HepG2 (cell line): ENCODE measurements at regions not wholly inside any gene's neighbourhood (a gene's known extent, or its start where the extent isn't known, plus 50 kb on each side); places are given as distances from the start of the nearest gene placed in this dataset.

Source experiments
- ATAC-seq: fragments of 200-7000 bp; cut with Tn5 transposase; 3 replicates; pipeline ENCODE4 v1.9.1; 2020; ENCODE audit warnings: mild to moderate bottlenecking, moderate library complexity
- BruUV-seq: library from RNA; stranded (reverse); fragments of 400-500 nt; replicated peaks from 2 replicates; lab custom pipeline; 2021; lab: Mats Ljungman, UMichigan
- CTCF ChIA-PET: fragments of 300-600 bp; formaldehyde crosslinking; extraction: SDS; loops from one replicate; lab custom pipeline; 2021; ENCODE audit warnings: low total read pairs, inconsistent platforms, low intra/inter-chr PET ratio; lab: Yijun Ruan, JAX
- POLR2A ChIA-PET: fragments of 350-600 bp; sonication (Branson Sonifier 250); formaldehyde crosslinking; loops from one replicate; lab custom pipeline; 2020; ENCODE audit warnings: antibody characterized with exemption, inconsistent platforms; lab: Yijun Ruan, JAX
- DNase-seq: peaks from one replicate; pipeline ENCODE4 v3.0.0-alpha.2; 2015; ENCODE audit warnings: low spot score
- FAIRE-seq: peaks from 3 replicates; lab custom pipeline; 2011; peaks lifted over from hg19 to GRCh38; lab: Jason Lieb, UNC
- H2AFZ ChIP-seq: one replicate; pipeline ENCODE4 v1.6.1; 2011; ENCODE audit warnings: low read length, inconsistent platforms
- H3K27ac ChIP-seq: fragments of 300-600 bp; 3 replicates; pipeline ENCODE4 v1.8.0; 2011; ENCODE audit warnings: mixed run types, mild to moderate bottlenecking, mixed read lengths, low read length, inconsistent platforms; ENCODE audit not compliant: insufficient read depth; ENCODE audit errors: extremely low read length
- H3K27me3 ChIP-seq, 2 experiments: fragments of 200-600 bp in 1 of 2; 2 replicates in 1 of 2; 3 replicates in 1 of 2; pipeline versions ENCODE4 v1.6.0 to v1.8.0; 2011; ENCODE audit warnings: low read length in 2 of 2, mild to moderate bottlenecking in 2 of 2, moderate library complexity in 2 of 2, inconsistent platforms in 1 of 2; ENCODE audit not compliant: insufficient read depth in 2 of 2, control insufficient read depth in 1 of 2
- H3K36me3 ChIP-seq, 2 experiments: fragments of 200-600 bp in 1 of 2; replicated peaks in 1 of 2; 2 replicates in 1 of 2; 3 replicates in 1 of 2; pipeline versions ENCODE4 v1.5.1 to v1.8.0; 2011; ENCODE audit warnings: low read length in 2 of 2, inconsistent platforms in 1 of 2; ENCODE audit not compliant: insufficient read depth in 2 of 2, control insufficient read depth in 1 of 2
- H3K4me1 ChIP-seq: 2 replicates; pipeline ENCODE4 v1.5.1; 2012; ENCODE audit warnings: low read length, inconsistent platforms; ENCODE audit not compliant: insufficient read depth
- H3K4me2 ChIP-seq: 2 replicates; pipeline ENCODE4 v1.6.0; 2011; ENCODE audit warnings: low read depth, low read length, inconsistent platforms
- H3K4me3 ChIP-seq, 3 experiments: fragments of 200-600 bp in 1 of 3; sonication (generic), shearing (Covaris generic) in 1 of 3; replicated peaks in 1 of 3; 2 replicates each; pipeline ENCODE4 v1.5.1; 2011 to 2016; ENCODE audit warnings: low read length in 3 of 3, inconsistent platforms in 2 of 3, low read depth in 2 of 3, mild to moderate bottlenecking in 2 of 3, control low read depth in 1 of 3, mixed read lengths in 1 of 3; ENCODE audit not compliant: insufficient read depth in 1 of 3
- H3K79me2 ChIP-seq: one replicate; pipeline ENCODE4 v1.6.1; 2011; ENCODE audit warnings: low read length, inconsistent platforms; ENCODE audit not compliant: insufficient read depth
- H3K9ac ChIP-seq: 2 replicates; pipeline ENCODE4 v1.6.0; 2011; ENCODE audit warnings: mild to moderate bottlenecking, low read depth, low read length, inconsistent platforms; ENCODE audit not compliant: insufficient read depth
- H3K9me3 ChIP-seq: 2 replicates; pipeline ENCODE4 v1.5.1; 2012; ENCODE audit warnings: mild to moderate bottlenecking, low read length
- H4K20me1 ChIP-seq: 2 replicates; pipeline ENCODE4 v1.6.0; 2011; ENCODE audit warnings: inconsistent platforms, mild to moderate bottlenecking, low read length, moderate library complexity; ENCODE audit not compliant: insufficient read depth
- HDAC2 ChIP-seq: sonication (generic); formaldehyde crosslinking; IDR thresholded peaks from 2 replicates; pipeline ENCODE4 v1.4.0; 2020; ENCODE audit warnings: missing genetic modification reagents
- HES4 ChIP-seq: sonication (generic); formaldehyde crosslinking; IDR thresholded peaks from 2 replicates; pipeline ENCODE4 v1.9.0; 2021; ENCODE audit warnings: mild to moderate bottlenecking, missing genetic modification reagents, borderline replicate concordance
- KLF13 ChIP-seq: sonication (generic); formaldehyde crosslinking; IDR thresholded peaks from 2 replicates; pipeline ENCODE4 v1.4.0; 2020; ENCODE audit warnings: mild to moderate bottlenecking, missing genetic modification reagents
- KLF16 ChIP-seq, 2 experiments: sonication (generic) in 1 of 2; formaldehyde crosslinking in 1 of 2; IDR thresholded peaks; 2 replicates each; pipeline versions ENCODE4 v1.6.1 to v1.8.0; 2016 to 2023; ENCODE audit warnings: missing genetic modification reagents in 2 of 2, missing compliant biosample characterization in 1 of 2
- ZNF224 ChIP-seq: sonication (generic); formaldehyde crosslinking; IDR thresholded peaks from 2 replicates; pipeline ENCODE4 v1.5.0; 2020; ENCODE audit warnings: mild to moderate bottlenecking, missing genetic modification reagents
- ZNF589 ChIP-seq: sonication (generic); formaldehyde crosslinking; conservative IDR thresholded peaks from 2 replicates; pipeline ENCODE4 v1.8.0; 2022; ENCODE audit warnings: mild to moderate bottlenecking, moderate library complexity, missing genetic modification reagents
- ZNF614 ChIP-seq: IDR thresholded peaks from 2 replicates; pipeline ENCODE4 v1.6.1; 2018; ENCODE audit warnings: missing biosample characterization, missing genetic modification reagents, inconsistent platforms, borderline replicate concordance
- WGBS: methylation state at CpG from one replicate; pipeline ENCODE4 v1.1.6; 2017; ENCODE audit warnings: low lambda C conversion rate; 5-methylcytosine and 5-hydroxymethylcytosine counted together
- in situ Hi-C: cut with HindIII; loops from 2 replicates; pipeline ENCODE4 v1.10.0; 2017; ENCODE audit warnings: low pct_unique_long_range_greater_than_20kb; ENCODE audit not compliant: extremely low pct_ligation_motif_present
- intact Hi-C: fragments of 100-400 bp; cut with micrococcal nuclease; formaldehyde crosslinking; loops from one replicate; pipeline ENCODE4 v1.10.0; 2022; ENCODE audit not compliant: unreplicated experiment
- TF ChIP-seq, protein P1 (sequence below): sonication (generic); formaldehyde crosslinking; IDR thresholded peaks from 2 replicates; pipeline ENCODE4 v1.4.0; 2020; ENCODE audit warnings: missing genetic modification reagents, mild to moderate bottlenecking, borderline replicate concordance
- TF ChIP-seq, protein P2 (sequence below): sonication (generic); formaldehyde crosslinking; IDR thresholded peaks from 2 replicates; pipeline ENCODE4 v1.4.0; 2020; ENCODE audit warnings: missing genetic modification reagents, mild to moderate bottlenecking, borderline replicate concordance
- TF ChIP-seq, protein P3 (sequence below): sonication (generic); formaldehyde crosslinking; IDR thresholded peaks from 2 replicates; pipeline ENCODE4 v1.9.0; 2021; ENCODE audit warnings: missing genetic modification reagents, borderline replicate concordance
- TF ChIP-seq, protein P4 (sequence below): sonication (generic); formaldehyde crosslinking; IDR thresholded peaks from 2 replicates; pipeline ENCODE4 v1.9.0; 2022; ENCODE audit warnings: missing genetic modification reagents, mild to moderate bottlenecking, borderline replicate concordance

DNA sequence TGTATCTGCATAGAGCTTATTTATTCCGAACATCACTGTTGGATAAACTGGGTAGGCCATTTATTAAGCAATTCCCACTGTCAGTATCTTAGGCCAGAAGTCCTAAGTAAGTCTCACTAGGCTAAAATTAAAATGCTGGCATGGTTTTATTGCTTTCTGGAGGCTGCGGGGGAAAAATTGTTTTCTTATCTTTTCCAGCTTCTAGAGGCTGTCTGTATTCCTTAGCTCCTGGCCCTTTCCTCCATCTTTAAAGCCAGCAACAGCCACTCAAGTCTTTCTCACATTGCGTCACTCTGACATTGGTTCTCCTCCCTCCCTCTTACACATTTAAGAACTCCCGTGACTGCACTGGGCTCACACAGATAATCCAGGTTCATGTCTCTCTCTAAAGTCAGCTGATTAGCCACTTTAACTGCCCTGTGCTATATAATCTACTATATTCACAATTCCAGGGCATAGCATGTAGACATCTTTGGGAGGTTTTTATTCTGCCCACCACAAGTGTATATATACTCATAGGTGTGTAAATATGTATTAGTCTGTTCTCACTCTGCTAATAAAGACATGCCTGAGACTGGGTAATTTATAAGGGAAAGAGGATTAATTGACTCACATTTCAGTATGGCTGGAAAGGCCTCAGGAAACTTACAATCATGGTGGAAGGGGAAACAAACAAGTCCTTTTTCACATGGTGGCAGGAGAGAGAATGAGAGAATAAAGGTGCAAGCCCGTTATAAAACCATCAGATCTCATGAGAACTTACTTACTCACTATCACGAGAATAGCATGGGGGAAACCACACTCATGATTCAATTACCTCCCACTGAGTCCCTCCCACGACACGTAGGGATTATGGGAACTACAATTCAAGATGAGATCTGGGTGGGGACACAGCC lies 113.5 kb upstream of the SLC7A14 start:
- no peaks in the 10 kb centered on the region for H3K79me2 ChIP-seq
- FAIRE-seq (no peak), DNase-seq (no peak), ATAC-seq (no peak)
- TF ChIP-seq ZNF589 (CRISPR knock-in tag) (no peak), HES4 (CRISPR knock-in tag) (no peak), KLF16 (CRISPR knock-in tag; IDR thresholded peaks at IDR 0.05) (no peak), HDAC2 (no peak), KLF13 (no peak), ZNF224 (CRISPR knock-in tag) (no peak), ZNF614 (CRISPR knock-in tag) (no peak)
- TF ChIP-seq, protein P1, sequence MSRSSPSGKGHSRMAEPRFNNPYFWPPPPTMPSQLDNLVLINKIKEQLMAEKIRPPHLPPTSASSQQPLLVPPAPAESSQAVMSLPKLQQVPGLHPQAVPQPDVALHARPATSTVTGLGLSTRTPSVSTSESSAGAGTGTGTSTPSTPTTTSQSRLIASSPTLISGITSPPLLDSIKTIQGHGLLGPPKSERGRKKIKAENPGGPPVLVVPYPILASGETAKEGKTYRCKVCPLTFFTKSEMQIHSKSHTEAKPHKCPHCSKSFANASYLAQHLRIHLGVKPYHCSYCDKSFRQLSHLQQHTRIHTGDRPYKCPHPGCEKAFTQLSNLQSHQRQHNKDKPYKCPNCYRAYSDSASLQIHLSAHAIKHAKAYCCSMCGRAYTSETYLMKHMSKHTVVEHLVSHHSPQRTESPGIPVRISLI, result no peak
- TF ChIP-seq, protein P2, sequence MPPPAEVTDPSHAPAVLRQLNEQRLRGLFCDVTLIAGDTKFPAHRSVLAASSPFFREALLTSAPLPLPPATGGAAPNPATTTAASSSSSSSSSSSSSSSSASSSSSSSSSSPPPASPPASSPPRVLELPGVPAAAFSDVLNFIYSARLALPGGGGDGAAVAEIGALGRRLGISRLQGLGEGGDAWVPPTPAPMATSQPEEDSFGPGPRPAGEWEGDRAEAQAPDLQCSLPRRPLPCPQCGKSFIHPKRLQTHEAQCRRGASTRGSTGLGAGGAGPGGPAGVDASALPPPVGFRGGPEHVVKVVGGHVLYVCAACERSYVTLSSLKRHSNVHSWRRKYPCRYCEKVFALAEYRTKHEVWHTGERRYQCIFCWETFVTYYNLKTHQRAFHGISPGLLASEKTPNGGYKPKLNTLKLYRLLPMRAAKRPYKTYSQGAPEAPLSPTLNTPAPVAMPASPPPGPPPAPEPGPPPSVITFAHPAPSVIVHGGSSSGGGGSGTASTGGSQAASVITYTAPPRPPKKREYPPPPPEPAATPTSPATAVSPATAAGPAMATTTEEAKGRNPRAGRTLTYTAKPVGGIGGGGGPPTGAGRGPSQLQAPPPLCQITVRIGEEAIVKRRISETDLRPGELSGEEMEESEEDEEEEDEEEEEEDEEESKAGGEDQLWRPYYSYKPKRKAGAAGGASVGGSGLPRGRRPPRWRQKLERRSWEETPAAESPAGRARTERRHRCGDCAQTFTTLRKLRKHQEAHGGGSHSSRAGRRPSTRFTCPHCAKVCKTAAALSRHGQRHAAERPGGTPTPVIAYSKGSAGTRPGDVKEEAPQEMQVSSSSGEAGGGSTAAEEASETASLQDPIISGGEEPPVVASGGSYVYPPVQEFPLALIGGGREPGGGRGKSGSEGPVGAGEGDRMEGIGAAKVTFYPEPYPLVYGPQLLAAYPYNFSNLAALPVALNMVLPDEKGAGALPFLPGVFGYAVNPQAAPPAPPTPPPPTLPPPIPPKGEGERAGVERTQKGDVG (CRISPR knock-in tag), result no peak
- TF ChIP-seq, protein P3, sequence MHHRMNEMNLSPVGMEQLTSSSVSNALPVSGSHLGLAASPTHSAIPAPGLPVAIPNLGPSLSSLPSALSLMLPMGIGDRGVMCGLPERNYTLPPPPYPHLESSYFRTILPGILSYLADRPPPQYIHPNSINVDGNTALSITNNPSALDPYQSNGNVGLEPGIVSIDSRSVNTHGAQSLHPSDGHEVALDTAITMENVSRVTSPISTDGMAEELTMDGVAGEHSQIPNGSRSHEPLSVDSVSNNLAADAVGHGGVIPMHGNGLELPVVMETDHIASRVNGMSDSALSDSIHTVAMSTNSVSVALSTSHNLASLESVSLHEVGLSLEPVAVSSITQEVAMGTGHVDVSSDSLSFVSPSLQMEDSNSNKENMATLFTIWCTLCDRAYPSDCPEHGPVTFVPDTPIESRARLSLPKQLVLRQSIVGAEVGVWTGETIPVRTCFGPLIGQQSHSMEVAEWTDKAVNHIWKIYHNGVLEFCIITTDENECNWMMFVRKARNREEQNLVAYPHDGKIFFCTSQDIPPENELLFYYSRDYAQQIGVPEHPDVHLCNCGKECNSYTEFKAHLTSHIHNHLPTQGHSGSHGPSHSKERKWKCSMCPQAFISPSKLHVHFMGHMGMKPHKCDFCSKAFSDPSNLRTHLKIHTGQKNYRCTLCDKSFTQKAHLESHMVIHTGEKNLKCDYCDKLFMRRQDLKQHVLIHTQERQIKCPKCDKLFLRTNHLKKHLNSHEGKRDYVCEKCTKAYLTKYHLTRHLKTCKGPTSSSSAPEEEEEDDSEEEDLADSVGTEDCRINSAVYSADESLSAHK, result no peak
- TF ChIP-seq, protein P4, sequence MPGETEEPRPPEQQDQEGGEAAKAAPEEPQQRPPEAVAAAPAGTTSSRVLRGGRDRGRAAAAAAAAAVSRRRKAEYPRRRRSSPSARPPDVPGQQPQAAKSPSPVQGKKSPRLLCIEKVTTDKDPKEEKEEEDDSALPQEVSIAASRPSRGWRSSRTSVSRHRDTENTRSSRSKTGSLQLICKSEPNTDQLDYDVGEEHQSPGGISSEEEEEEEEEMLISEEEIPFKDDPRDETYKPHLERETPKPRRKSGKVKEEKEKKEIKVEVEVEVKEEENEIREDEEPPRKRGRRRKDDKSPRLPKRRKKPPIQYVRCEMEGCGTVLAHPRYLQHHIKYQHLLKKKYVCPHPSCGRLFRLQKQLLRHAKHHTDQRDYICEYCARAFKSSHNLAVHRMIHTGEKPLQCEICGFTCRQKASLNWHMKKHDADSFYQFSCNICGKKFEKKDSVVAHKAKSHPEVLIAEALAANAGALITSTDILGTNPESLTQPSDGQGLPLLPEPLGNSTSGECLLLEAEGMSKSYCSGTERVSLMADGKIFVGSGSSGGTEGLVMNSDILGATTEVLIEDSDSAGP (CRISPR knock-in tag), result no peak
- no peak overlapping the region for H3K4me2 ChIP-seq
- in situ Hi-C loops, result loop anchor here (10.0 kb wide), 1 partner anchor 285 kb away; the partner anchor contains the start of gene CLDN11
- no peaks in the 10 kb centered on the region for H3K36me3 ChIP-seq
- no TSS peak for BruUV-seq
- POLR2A ChIA-PET, result no interaction called here
- CTCF ChIA-PET, result no interaction called here
- no peak overlapping the region for H3K9ac ChIP-seq
- no peak overlapping the region for H3K4me3 ChIP-seq
- no peaks in the 10 kb centered on the region; a peak in 1 of 5 replicates for H3K27me3 ChIP-seq
- intact Hi-C loops, result no loop called here
- H3K9me3 ChIP-seq, result no peaks in the 10 kb centered on the region
- no peaks in the 10 kb centered on the region for H3K4me1 ChIP-seq
- no peaks in the 10 kb centered on the region for H4K20me1 ChIP-seq
- no peak overlapping the region for H3K27ac ChIP-seq
- H2AFZ ChIP-seq, result no peak overlapping the region
- 25% methylated on average over 8 of the region's 8 CpGs for WGBS
